ENCODE measurements at regions not wholly inside any gene's neighbourhood (a gene's known extent, or its start where the extent isn't known, plus 50 kb on each side); places are given as distances from the start of the nearest gene placed in this dataset.

- Histone ChIP-seq H3K4me3 (replicated peaks; ENCODE audit: insufficient read depth, low read length) (no peak overlapping the region), H3K27ac (replicated peaks) (peak overlapping the region; percentile 80), H3K27me3 (ENCODE audit: insufficient read depth, poor library complexity, severe bottlenecking) (no peaks in the 10 kb centered on the region)
- DNase-seq (ENCODE audit: low read depth in 1 of 2, low spot score in 1 of 2): peak; percentile 39 to 82
- TF ChIP-seq SPI1 (IDR thresholded peaks at IDR 0.05; ENCODE audit: borderline replicate concordance, low read depth) (no peak), POLR2AphosphoS5 (IDR thresholded peaks at IDR 0.05; ENCODE audit: low read depth) (0 out of 2 replicates have a peak, but pooled peaks have one; percentile 26)
Observed at GRCh38 chrX:124217304-124218251, 114.9 kb upstream of the TEX13D start.

- TF ChIP-seq POLR2AphosphoS5 (IDR thresholded peaks at IDR 0.05; ENCODE audit: low read depth): no peak
- Histone ChIP-seq H3K27me3 (ENCODE audit: insufficient read depth, poor library complexity, severe bottlenecking) (no peaks in the 10 kb centered on the region), H3K4me3 (replicated peaks; ENCODE audit: insufficient read depth, low read length) (no peak overlapping the region), H3K27ac (replicated peaks) (no peak overlapping the region)
- no peak for DNase-seq (ENCODE audit: low read depth in 1 of 2, low spot score in 1 of 2)
Observed at GRCh38 chrX:124223524-124223923, 108.9 kb upstream of the TEX13D start.

DNA sequence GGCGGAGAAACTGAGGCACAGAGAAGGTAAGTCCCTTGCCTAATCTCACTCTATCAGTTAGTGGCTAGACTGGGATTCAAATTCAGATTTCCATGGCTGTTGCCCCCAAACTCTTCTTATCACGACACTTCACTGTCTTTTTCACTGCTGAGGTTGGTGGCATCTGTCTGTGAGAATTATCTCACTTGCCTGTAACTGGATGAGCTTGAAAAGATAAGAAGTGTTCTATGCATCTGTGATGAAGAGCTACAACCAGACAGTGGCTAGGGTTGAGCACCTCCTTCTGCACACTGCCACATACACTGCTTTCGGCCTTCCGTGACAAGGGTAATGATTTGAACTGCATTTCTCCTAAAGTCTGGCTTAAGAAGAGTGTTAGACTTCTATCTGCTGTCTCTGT lies 107.9 kb upstream of the TEX13D start:
- H3K27me3 ChIP-seq (ENCODE audit: insufficient read depth, poor library complexity, severe bottlenecking): no peaks in the 10 kb centered on the region
- no peak for TF ChIP-seq CTCF (IDR thresholded peaks at IDR 0.05; ENCODE audit: insufficient read depth, low read length)
- TF ChIP-seq, protein P1, sequence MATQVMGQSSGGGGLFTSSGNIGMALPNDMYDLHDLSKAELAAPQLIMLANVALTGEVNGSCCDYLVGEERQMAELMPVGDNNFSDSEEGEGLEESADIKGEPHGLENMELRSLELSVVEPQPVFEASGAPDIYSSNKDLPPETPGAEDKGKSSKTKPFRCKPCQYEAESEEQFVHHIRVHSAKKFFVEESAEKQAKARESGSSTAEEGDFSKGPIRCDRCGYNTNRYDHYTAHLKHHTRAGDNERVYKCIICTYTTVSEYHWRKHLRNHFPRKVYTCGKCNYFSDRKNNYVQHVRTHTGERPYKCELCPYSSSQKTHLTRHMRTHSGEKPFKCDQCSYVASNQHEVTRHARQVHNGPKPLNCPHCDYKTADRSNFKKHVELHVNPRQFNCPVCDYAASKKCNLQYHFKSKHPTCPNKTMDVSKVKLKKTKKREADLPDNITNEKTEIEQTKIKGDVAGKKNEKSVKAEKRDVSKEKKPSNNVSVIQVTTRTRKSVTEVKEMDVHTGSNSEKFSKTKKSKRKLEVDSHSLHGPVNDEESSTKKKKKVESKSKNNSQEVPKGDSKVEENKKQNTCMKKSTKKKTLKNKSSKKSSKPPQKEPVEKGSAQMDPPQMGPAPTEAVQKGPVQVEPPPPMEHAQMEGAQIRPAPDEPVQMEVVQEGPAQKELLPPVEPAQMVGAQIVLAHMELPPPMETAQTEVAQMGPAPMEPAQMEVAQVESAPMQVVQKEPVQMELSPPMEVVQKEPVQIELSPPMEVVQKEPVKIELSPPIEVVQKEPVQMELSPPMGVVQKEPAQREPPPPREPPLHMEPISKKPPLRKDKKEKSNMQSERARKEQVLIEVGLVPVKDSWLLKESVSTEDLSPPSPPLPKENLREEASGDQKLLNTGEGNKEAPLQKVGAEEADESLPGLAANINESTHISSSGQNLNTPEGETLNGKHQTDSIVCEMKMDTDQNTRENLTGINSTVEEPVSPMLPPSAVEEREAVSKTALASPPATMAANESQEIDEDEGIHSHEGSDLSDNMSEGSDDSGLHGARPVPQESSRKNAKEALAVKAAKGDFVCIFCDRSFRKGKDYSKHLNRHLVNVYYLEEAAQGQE (IDR thresholded peaks at IDR 0.05; ENCODE audit: insufficient replicate concordance, low read depth): no peak
- no peak for TF ChIP-seq SPI1 (IDR thresholded peaks at IDR 0.05; ENCODE audit: borderline replicate concordance, low read depth)
- TF ChIP-seq POLR2AphosphoS5 (IDR thresholded peaks at IDR 0.05; ENCODE audit: low read depth): no peak
- no peak for TF ChIP-seq GABPA (IDR thresholded peaks at IDR 0.05; ENCODE audit: low read depth)
- no peak overlapping the region for H3K27ac ChIP-seq (replicated peaks)
- no peak overlapping the region for H3K4me3 ChIP-seq (replicated peaks; ENCODE audit: insufficient read depth, low read length)
- DNase-seq (ENCODE audit: low read depth in 1 of 2, low spot score in 1 of 2): no peak

DNA sequence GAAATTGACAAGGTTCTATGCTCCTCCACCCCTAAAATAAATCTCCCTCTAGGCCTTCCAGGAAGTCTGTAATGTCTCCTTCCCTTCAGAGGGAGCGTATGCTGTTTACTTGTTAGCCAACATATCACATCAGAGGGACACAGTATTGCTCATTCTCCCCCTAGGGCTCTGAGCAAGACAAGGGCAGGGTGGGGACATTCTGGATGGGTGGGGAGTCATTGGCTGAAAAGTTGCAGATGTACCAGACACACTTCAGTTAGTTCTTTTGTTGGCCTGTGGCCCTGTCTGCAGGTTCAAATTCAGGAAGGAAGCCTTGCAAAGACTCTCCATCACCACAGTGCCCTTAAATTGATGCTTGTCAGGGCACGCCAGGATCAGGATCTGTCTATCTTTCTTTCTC lies 106.3 kb upstream of the TEX13D start:
- no peak overlapping the region for H3K4me3 ChIP-seq (replicated peaks; ENCODE audit: insufficient read depth, low read length)
- H3K27ac ChIP-seq (replicated peaks): no peak overlapping the region
- TF ChIP-seq POLR2AphosphoS5 (IDR thresholded peaks at IDR 0.05; ENCODE audit: low read depth): no peak
- no peak for TF ChIP-seq GABPA (IDR thresholded peaks at IDR 0.05; ENCODE audit: low read depth)
- no peak for TF ChIP-seq SPI1 (IDR thresholded peaks at IDR 0.05; ENCODE audit: borderline replicate concordance, low read depth)
- TF ChIP-seq CTCF (IDR thresholded peaks at IDR 0.05; ENCODE audit: insufficient read depth, low read length): no peak
- TF ChIP-seq, protein P1 (IDR thresholded peaks at IDR 0.05; ENCODE audit: insufficient replicate concordance, low read depth): no peak
- DNase-seq (ENCODE audit: low read depth in 1 of 2, low spot score in 1 of 2): no peak
- no peaks in the 10 kb centered on the region for H3K27me3 ChIP-seq (ENCODE audit: insufficient read depth, poor library complexity, severe bottlenecking)
